HepG2 (cell line): ENCODE measurements at regions not wholly inside any gene's neighbourhood (a gene's known extent, or its start where the extent isn't known, plus 50 kb on each side); places are given as distances from the start of the nearest gene placed in this dataset.

Source experiments
- ATAC-seq: fragments of 200-7000 bp; cut with Tn5 transposase; 3 replicates; pipeline ENCODE4 v1.9.1; 2020; ENCODE audit warnings: mild to moderate bottlenecking, moderate library complexity
- BruUV-seq: library from RNA; stranded (reverse); fragments of 400-500 nt; replicated peaks from 2 replicates; lab custom pipeline; 2021; lab: Mats Ljungman, UMichigan
- CTCF ChIA-PET: fragments of 300-600 bp; formaldehyde crosslinking; extraction: SDS; loops from one replicate; lab custom pipeline; 2021; ENCODE audit warnings: low total read pairs, inconsistent platforms, low intra/inter-chr PET ratio; lab: Yijun Ruan, JAX
- POLR2A ChIA-PET: fragments of 350-600 bp; sonication (Branson Sonifier 250); formaldehyde crosslinking; loops from one replicate; lab custom pipeline; 2020; ENCODE audit warnings: antibody characterized with exemption, inconsistent platforms; lab: Yijun Ruan, JAX
- DNase-seq: peaks from one replicate; pipeline ENCODE4 v3.0.0-alpha.2; 2015; ENCODE audit warnings: low spot score
- FAIRE-seq: peaks from 3 replicates; lab custom pipeline; 2011; peaks lifted over from hg19 to GRCh38; lab: Jason Lieb, UNC
- H2AFZ ChIP-seq: one replicate; pipeline ENCODE4 v1.6.1; 2011; ENCODE audit warnings: low read length, inconsistent platforms
- H3K27ac ChIP-seq: fragments of 300-600 bp; 3 replicates; pipeline ENCODE4 v1.8.0; 2011; ENCODE audit warnings: mixed run types, mild to moderate bottlenecking, mixed read lengths, low read length, inconsistent platforms; ENCODE audit not compliant: insufficient read depth; ENCODE audit errors: extremely low read length
- H3K27me3 ChIP-seq, 2 experiments: fragments of 200-600 bp in 1 of 2; 2 replicates in 1 of 2; 3 replicates in 1 of 2; pipeline versions ENCODE4 v1.6.0 to v1.8.0; 2011; ENCODE audit warnings: low read length in 2 of 2, mild to moderate bottlenecking in 2 of 2, moderate library complexity in 2 of 2, inconsistent platforms in 1 of 2; ENCODE audit not compliant: insufficient read depth in 2 of 2, control insufficient read depth in 1 of 2
- H3K36me3 ChIP-seq, 2 experiments: fragments of 200-600 bp in 1 of 2; replicated peaks in 1 of 2; 2 replicates in 1 of 2; 3 replicates in 1 of 2; pipeline versions ENCODE4 v1.5.1 to v1.8.0; 2011; ENCODE audit warnings: low read length in 2 of 2, inconsistent platforms in 1 of 2; ENCODE audit not compliant: insufficient read depth in 2 of 2, control insufficient read depth in 1 of 2
- H3K4me1 ChIP-seq: 2 replicates; pipeline ENCODE4 v1.5.1; 2012; ENCODE audit warnings: low read length, inconsistent platforms; ENCODE audit not compliant: insufficient read depth
- H3K4me2 ChIP-seq: 2 replicates; pipeline ENCODE4 v1.6.0; 2011; ENCODE audit warnings: low read depth, low read length, inconsistent platforms
- H3K4me3 ChIP-seq, 3 experiments: fragments of 200-600 bp in 1 of 3; sonication (generic), shearing (Covaris generic) in 1 of 3; replicated peaks in 1 of 3; 2 replicates each; pipeline ENCODE4 v1.5.1; 2011 to 2016; ENCODE audit warnings: low read length in 3 of 3, inconsistent platforms in 2 of 3, low read depth in 2 of 3, mild to moderate bottlenecking in 2 of 3, control low read depth in 1 of 3, mixed read lengths in 1 of 3; ENCODE audit not compliant: insufficient read depth in 1 of 3
- H3K79me2 ChIP-seq: one replicate; pipeline ENCODE4 v1.6.1; 2011; ENCODE audit warnings: low read length, inconsistent platforms; ENCODE audit not compliant: insufficient read depth
- H3K9ac ChIP-seq: 2 replicates; pipeline ENCODE4 v1.6.0; 2011; ENCODE audit warnings: mild to moderate bottlenecking, low read depth, low read length, inconsistent platforms; ENCODE audit not compliant: insufficient read depth
- H3K9me3 ChIP-seq: 2 replicates; pipeline ENCODE4 v1.5.1; 2012; ENCODE audit warnings: mild to moderate bottlenecking, low read length
- H4K20me1 ChIP-seq: 2 replicates; pipeline ENCODE4 v1.6.0; 2011; ENCODE audit warnings: inconsistent platforms, mild to moderate bottlenecking, low read length, moderate library complexity; ENCODE audit not compliant: insufficient read depth
- ATF7-NPFF ChIP-seq: sonication (generic); formaldehyde crosslinking; IDR thresholded peaks from 2 replicates; pipeline ENCODE4 v1.8.1; 2023; ENCODE audit warnings: mild to moderate bottlenecking, low read depth, missing genetic modification reagents, moderate library complexity
- MAFK ChIP-seq, 2 experiments: IDR thresholded peaks in 1 of 2; conservative IDR thresholded peaks in 1 of 2; 2 replicates each; pipeline ENCODE4 v1.6.1; 2011; ENCODE audit warnings: improper control_type of control experiment in 2 of 2, low read length in 2 of 2
- SOX13 ChIP-seq, 3 experiments: fragments of 450-650 bp in 1 of 3; sonication (generic) in 1 of 3; formaldehyde crosslinking in 1 of 3; IDR thresholded peaks in 2 of 3; conservative IDR thresholded peaks in 1 of 3; 2 replicates each; pipeline versions ENCODE4 v1.5.0 to v1.6.1; 2016 to 2020; ENCODE audit warnings: antibody characterized with exemption in 1 of 3, mild to moderate bottlenecking in 1 of 3, missing compliant biosample characterization in 1 of 3, missing genetic modification reagents in 1 of 3, moderate library complexity in 1 of 3
- STAG1 ChIP-seq: sonication (generic); formaldehyde crosslinking; IDR thresholded peaks from 2 replicates; pipeline ENCODE4 v1.4.0; 2020; ENCODE audit warnings: missing genetic modification reagents
- WGBS: methylation state at CpG from one replicate; pipeline ENCODE4 v1.1.6; 2017; ENCODE audit warnings: low lambda C conversion rate; 5-methylcytosine and 5-hydroxymethylcytosine counted together
- in situ Hi-C: cut with HindIII; loops from 2 replicates; pipeline ENCODE4 v1.10.0; 2017; ENCODE audit warnings: low pct_unique_long_range_greater_than_20kb; ENCODE audit not compliant: extremely low pct_ligation_motif_present
- intact Hi-C: fragments of 100-400 bp; cut with micrococcal nuclease; formaldehyde crosslinking; loops from one replicate; pipeline ENCODE4 v1.10.0; 2022; ENCODE audit not compliant: unreplicated experiment

- FAIRE-seq (no peak), DNase-seq (peak; percentile 4), ATAC-seq (no peak)
- Histone ChIP-seq H3K9ac (no peak overlapping the region), H3K4me1 (no peaks in the 10 kb centered on the region), H3K9me3 (no peaks in the 10 kb centered on the region), H4K20me1 (no peaks in the 10 kb centered on the region), H3K27me3 (no peaks in the 10 kb centered on the region), H3K36me3 (no peaks in the 10 kb centered on the region), H3K27ac (no peak overlapping the region), H2AFZ (no peak overlapping the region), H3K4me2 (no peak overlapping the region)
- intact Hi-C loops, result no loop called here
- POLR2A ChIA-PET, result no interaction called here
- TF ChIP-seq ATF7-NPFF (CRISPR knock-in tag), result no peak
- 0 out of 4 replicates have a peak, but pooled peaks of 1 of the 2 experiments have one; percentile 11 for TF ChIP-seq MAFK (conservative IDR thresholded peaks at IDR 0.05 in 1 of 2, IDR thresholded peaks at IDR 0.05 in 1 of 2; ENCODE audit: low read length in 2 of 2)
- TF ChIP-seq, all 625 proteins: peak for 1
- in situ Hi-C loops, result no loop called here
- 4% methylated on average over 4 of the region's 4 CpGs for WGBS
- CTCF ChIA-PET, result no interaction called here
- Histone ChIP-seq H3K79me2 (no peaks in the 10 kb centered on the region), H3K4me3 (no peak overlapping the region)
- BruUV-seq, result no TSS peak
These were observed 153.0 kb upstream of the B3GALT2 start for GRCh38 chr1:193339401-193339800.

GRCh38 chr1:193338194-193338593 lies 151.8 kb upstream of the B3GALT2 start:
- Histone ChIP-seq H3K4me2 (no peak overlapping the region), H3K27ac (no peak overlapping the region), H3K4me3 (no peak overlapping the region), H2AFZ (no peak overlapping the region), H3K9me3 (peaks cover 8% of the 10 kb centered on the region; the same call in 1 of the 2 replicates), H3K9ac (no peak overlapping the region), H3K4me1 (no peaks in the 10 kb centered on the region)
- in situ Hi-C loops (no loop called here), intact Hi-C loops (no loop called here)
- no peak for FAIRE-seq
- 45% methylated on average over 2 of the region's 2 CpGs for WGBS
- POLR2A ChIA-PET, result no interaction called here
- TF ChIP-seq SOX13 (IDR thresholded peaks at IDR 0.05) (no peak), SOX13 (CRISPR knock-in tag; conservative IDR thresholded peaks at IDR 0.05 in 1 of 2, IDR thresholded peaks at IDR 0.05 in 1 of 2) (no peak), STAG1 (peak; percentile 27; the same call in 1 of the 2 replicates)
- TF ChIP-seq, all 625 proteins: peak for 1
- ATAC-seq, result no peak
- H4K20me1 ChIP-seq, result no peaks in the 10 kb centered on the region
- H3K27me3 ChIP-seq, result no peaks in the 10 kb centered on the region
- BruUV-seq, result no TSS peak
- CTCF ChIA-PET, result no interaction called here
- no peaks in the 10 kb centered on the region for H3K36me3 ChIP-seq
- no peak for DNase-seq
- H3K79me2 ChIP-seq, result no peaks in the 10 kb centered on the region
